ENCODE measurements at regions not wholly inside any gene's neighbourhood (a gene's known extent, or its start where the extent isn't known, plus 50 kb on each side); places are given as distances from the start of the nearest gene placed in this dataset.

DNA sequence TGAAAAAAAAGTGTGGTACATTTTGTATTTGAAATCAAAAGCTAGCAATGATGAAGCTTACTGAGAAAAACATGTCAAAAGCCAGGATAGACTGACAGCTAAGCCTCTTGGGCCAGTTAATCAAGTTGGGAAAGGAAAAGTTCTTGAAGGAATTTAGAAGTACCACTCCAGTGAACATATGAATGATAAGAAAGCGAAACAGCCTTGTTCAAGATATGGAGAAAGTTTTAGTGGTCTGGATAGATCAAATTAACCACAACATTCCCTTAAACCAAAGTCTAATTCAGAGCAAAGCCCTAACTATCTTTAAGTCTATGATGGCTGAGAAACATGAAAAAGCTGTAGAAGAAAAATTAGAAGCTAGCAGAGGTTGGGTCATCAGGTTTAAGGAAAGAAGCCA, 268.3 kb downstream of the PDHA2 start:
- TF ChIP-seq, protein P1, sequence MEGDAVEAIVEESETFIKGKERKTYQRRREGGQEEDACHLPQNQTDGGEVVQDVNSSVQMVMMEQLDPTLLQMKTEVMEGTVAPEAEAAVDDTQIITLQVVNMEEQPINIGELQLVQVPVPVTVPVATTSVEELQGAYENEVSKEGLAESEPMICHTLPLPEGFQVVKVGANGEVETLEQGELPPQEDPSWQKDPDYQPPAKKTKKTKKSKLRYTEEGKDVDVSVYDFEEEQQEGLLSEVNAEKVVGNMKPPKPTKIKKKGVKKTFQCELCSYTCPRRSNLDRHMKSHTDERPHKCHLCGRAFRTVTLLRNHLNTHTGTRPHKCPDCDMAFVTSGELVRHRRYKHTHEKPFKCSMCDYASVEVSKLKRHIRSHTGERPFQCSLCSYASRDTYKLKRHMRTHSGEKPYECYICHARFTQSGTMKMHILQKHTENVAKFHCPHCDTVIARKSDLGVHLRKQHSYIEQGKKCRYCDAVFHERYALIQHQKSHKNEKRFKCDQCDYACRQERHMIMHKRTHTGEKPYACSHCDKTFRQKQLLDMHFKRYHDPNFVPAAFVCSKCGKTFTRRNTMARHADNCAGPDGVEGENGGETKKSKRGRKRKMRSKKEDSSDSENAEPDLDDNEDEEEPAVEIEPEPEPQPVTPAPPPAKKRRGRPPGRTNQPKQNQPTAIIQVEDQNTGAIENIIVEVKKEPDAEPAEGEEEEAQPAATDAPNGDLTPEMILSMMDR (IDR thresholded peaks at IDR 0.05) = no peak
- no peak for TF ChIP-seq POLR2A (IDR thresholded peaks at IDR 0.05)
